Suppressor macrophage treated with lipopolysaccharide for 4 hours (primary cell): ENCODE measurements at regions not wholly inside any gene's neighbourhood (a gene's known extent, or its start where the extent isn't known, plus 50 kb on each side); places are given as distances from the start of the nearest gene placed in this dataset.
"Not testable (repeated sequence)": the region's sequence is repeated elsewhere in the genome, so short reads cannot be mapped to it uniquely, and the experiment has no call there.

ENCODE experiments used
- DNase-seq: peaks from one replicate; pipeline ENCODE4 v3.0.0-alpha.2; 2020

GRCh38 chr2:35510636-35511035, 844.9 kb upstream of the CRIM1 start:
- DNase-seq = no peak

GRCh38 chr2:35508601-35509000, 847.0 kb upstream of the CRIM1 start:
- DNase-seq = no peak

DNA sequence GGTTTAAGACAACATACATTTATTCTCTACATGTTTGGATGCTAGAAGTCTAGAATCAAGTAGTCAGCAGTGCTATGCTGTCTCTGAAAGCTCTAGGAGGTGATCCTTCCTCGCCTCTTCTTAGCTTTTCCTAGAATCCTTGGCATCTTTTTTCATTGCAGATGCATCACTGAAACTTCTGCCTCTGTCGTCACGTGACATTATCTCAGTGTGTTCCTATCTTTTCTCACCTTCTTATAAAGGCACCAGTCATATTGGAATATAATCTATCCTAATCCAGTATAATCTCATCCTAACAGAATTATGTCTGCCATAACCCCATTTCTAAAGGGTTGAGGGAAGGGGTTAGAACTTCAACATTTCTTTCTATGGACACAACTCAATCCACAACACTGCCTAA, 851.2 kb upstream of the CRIM1 start:
- no peak for DNase-seq

- no peak for DNase-seq
These were observed 851.8 kb upstream of the CRIM1 start for GRCh38 chr2:35503738-35504199.

- DNase-seq = no peak
These were observed 852.3 kb upstream of the CRIM1 start for GRCh38 chr2:35503311-35503710.

DNA sequence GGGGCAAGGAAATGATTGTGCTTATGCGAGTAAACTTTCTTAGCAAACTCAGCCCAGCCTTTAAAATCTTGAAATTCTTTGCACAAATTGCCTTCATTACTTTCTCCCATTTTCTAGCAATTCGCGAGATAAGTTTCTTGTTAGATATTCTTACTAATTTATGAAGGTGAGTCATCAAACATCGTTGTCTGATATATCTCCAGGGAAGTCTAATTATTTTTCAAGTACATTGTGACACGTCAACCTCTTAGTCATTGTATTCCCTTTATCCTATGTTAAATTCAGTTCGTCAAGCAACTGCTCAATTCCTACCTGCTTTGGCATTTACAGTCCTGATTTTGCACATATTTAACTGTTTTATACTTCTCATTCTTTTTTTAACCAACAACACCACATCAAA, 854.5 kb upstream of the CRIM1 start:
- no peak for DNase-seq

GRCh38 chr2:35496022-35496421, 859.6 kb upstream of the CRIM1 start:
- no peak for DNase-seq

DNA sequence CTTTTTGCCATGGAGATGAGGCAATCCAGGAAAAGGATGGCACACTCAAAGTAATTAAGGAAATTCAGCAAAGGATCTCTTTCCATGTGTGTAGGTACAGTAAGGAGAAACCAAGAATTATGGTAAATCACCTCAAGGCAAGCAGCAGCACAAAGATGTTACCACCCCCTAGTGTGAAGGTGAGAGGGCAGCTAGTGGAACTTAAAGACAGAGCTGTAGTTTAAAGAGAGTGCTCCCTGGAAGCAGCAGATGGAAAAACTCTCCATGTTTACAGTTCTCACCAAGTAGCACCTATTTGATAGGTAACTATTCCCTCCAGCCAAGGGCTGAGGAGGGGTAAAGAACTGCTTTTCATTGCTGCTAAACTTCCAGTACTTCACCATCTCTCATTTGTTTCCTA, 860.4 kb upstream of the CRIM1 start:
- DNase-seq = no peak

DNA sequence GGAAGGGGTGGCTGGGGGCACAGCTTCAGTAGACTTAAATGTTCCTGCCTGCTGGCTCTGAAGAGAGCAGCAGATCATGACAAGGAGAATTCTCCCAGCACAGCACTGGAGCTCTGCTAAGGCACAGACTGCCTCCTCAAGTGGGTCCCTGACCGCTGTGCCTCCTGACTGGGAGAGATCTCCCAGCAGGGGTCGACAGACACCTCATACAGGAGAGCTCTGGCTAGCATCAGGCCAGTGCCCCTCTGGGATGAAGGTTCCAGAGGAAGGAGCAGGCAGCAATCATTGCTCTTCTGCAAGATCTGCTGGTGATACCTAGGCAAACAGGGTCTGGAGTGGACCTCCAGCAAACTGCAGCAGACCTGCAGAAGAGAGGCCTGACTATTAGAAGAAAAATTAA, 877.5 kb upstream of the CRIM1 start:
- not testable (repeated sequence) for DNase-seq

GRCh38 chr2:35468245-35468644, 887.3 kb upstream of the CRIM1 start:
- DNase-seq = no peak

GRCh38 chr2:35463805-35464596, 891.6 kb upstream of the CRIM1 start:
- no peak for DNase-seq

GRCh38 chr2:35462226-35462998, 893.2 kb upstream of the CRIM1 start:
- no peak for DNase-seq

DNA sequence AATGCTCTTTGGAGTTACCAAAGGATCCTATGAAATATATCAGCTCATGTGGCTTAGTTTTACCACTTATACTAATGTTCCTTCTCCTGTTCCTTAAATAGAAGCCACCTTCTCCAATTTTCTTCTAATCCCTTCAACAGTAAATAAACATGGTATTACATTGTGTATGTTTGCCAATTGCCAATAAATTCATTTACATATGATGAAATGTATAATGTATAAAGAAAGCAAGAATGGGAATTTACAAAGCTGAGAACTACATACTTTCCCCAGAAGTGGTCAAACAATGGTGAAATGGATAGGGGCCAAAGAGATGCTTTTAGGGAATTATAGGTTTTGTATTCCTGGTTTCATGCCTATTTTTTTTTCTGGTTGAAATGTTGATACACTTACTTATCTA, 894.2 kb upstream of the CRIM1 start:
- no peak for DNase-seq

- no peak for DNase-seq
These were observed 900.5 kb upstream of the CRIM1 start for GRCh38 chr2:35454966-35455638.

GRCh38 chr2:35447821-35448220, 907.8 kb upstream of the CRIM1 start:
- DNase-seq = no peak

DNA sequence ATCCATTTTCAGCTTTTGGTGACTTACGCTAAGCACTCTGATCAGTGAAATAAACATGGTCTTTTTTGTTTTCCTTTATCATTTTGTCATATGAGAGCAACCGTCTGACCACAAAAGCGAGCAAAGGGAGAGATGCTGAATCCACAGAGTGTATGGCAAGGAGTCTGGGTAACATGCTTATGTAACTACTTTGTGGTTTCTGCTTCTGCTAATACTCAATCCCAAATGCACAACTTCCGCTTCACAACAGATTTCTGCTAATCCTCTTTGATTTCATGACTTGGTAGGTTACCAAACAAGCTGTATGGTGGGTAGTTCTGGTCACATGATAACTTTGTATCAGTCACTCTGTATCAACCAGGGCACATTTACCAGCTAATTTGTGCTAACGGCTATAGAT, 908.4 kb upstream of the CRIM1 start:
- peak; percentile 69 for DNase-seq

DNA sequence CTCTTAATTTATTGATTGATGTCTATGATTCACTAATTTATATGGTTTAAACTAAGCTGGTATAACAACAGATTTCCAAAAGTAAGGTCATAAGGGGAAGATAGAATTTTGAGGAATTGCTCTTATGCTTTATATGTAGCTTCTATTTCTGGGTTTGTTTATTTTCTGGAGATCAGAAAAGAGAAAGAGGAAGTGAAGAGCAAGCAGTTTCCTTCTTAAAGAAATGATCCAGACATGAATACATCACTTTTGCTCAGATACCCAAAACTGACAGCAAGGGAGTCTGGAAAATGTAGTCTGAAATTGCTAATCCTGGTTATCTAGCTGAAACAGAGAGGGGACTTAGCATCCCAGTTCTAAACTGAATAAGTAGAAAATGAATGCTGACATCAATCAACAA, 912.5 kb upstream of the CRIM1 start:
- peak; percentile 21 for DNase-seq

- not testable (repeated sequence) for DNase-seq
These were observed 914.0 kb upstream of the CRIM1 start for GRCh38 chr2:35441575-35441974.

GRCh38 chr2:35440308-35440707, 915.3 kb upstream of the CRIM1 start:
- DNase-seq = not testable (repeated sequence)

DNA sequence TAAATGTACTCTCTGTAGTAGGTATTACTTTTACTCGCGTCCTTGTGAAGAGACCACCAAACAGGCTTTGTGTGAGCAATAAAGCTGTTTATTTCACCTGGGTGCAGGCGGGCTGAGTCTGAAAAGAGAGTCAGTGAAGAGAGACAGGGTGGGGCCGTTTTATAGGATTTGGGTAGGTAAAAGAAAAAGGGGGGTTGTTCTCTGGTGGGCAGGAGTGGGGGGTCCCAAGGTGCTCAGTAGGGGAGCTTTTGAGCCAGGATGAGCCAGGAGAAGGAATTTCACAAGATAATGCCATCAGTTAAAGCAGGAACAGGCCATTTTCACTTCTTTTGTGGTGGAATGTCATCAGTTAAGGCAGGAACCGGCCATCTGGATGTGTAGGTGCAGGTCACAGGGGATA, 918.7 kb upstream of the CRIM1 start:
- not testable (repeated sequence) for DNase-seq

GRCh38 chr2:35428548-35428947, 927.0 kb upstream of the CRIM1 start:
- peak; percentile 24 for DNase-seq

GRCh38 chr2:35421485-35421884, 934.1 kb upstream of the CRIM1 start:
- DNase-seq = no peak

GRCh38 chr2:35417293-35417692, 938.3 kb upstream of the CRIM1 start:
- no peak for DNase-seq
